OCI-LY7 (cell line): ENCODE measurements at regions not wholly inside any gene's neighbourhood (a gene's known extent, or its start where the extent isn't known, plus 50 kb on each side); places are given as distances from the start of the nearest gene placed in this dataset.

Experiments
- EZH2phosphoT487 ChIP-seq: fragments of 200-600 bp; sonication (generic); IDR thresholded peaks from 2 replicates; pipeline ENCODE4 v1.6.1; 2018; ENCODE audit warnings: low read depth, borderline replicate concordance, mild to moderate bottlenecking, mixed run types, antibody characterized with exemption, low read length, moderate library complexity, mixed read lengths
- TF ChIP-seq, protein P1 (sequence below): fragments of 200-600 bp; sonication (generic); conservative IDR thresholded peaks from 2 replicates; pipeline ENCODE4 v1.5.1; 2014; ENCODE audit warnings: mild to moderate bottlenecking, antibody characterized with exemption, low read length, moderate library complexity, mixed read lengths

DNA sequence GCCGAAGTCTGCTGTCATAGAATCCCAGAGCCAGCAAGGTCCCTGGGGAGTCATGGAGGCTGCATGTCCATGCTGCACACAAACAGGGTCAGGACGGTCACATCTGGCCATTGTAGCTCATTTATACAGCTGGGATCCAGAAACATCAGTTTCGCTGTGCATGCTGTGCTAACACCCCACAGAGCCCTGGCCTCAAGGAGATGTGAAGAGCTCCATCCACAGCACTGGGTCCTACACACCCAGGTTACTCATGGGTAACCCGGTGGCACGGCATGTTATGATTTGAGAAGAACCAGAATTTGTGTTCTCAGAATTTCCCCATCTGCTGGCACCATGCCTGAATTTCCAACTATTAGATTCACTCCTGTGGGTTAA is 146.3 kb upstream of the ARHGAP20 start:
- TF ChIP-seq, protein P1, sequence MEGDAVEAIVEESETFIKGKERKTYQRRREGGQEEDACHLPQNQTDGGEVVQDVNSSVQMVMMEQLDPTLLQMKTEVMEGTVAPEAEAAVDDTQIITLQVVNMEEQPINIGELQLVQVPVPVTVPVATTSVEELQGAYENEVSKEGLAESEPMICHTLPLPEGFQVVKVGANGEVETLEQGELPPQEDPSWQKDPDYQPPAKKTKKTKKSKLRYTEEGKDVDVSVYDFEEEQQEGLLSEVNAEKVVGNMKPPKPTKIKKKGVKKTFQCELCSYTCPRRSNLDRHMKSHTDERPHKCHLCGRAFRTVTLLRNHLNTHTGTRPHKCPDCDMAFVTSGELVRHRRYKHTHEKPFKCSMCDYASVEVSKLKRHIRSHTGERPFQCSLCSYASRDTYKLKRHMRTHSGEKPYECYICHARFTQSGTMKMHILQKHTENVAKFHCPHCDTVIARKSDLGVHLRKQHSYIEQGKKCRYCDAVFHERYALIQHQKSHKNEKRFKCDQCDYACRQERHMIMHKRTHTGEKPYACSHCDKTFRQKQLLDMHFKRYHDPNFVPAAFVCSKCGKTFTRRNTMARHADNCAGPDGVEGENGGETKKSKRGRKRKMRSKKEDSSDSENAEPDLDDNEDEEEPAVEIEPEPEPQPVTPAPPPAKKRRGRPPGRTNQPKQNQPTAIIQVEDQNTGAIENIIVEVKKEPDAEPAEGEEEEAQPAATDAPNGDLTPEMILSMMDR: no peak
- no peak for TF ChIP-seq EZH2phosphoT487
